ENCODE measurements at regions not wholly inside any gene's neighbourhood (a gene's known extent, or its start where the extent isn't known, plus 50 kb on each side); places are given as distances from the start of the nearest gene placed in this dataset.
"Not testable (repeated sequence)": the region's sequence is repeated elsewhere in the genome, so short reads cannot be mapped to it uniquely, and the experiment has no call there.

DNA sequence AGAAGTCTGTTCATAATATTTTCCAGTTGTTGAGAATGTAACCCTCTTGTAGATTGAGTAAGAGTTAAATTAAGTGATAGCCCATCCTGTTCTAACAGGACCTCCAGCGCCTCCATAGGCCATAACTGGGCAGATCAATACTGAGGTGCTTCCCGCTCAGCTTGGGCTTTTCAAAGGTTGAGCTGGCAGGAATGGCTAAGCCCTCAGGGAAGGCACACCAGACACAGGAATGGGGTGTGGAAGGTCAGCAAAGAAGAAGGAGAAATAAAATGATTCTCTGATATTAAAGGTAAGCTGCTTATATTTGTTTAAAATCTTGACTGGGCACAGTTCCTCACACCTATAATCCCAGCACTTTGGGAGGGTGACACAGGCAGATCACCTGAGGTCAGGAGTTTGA lies 737.8 kb upstream of the TPTE start:
- not testable (repeated sequence) for TF ChIP-seq SUZ12 (IDR thresholded peaks at IDR 0.05; ENCODE audit: extremely low read depth, insufficient read depth, insufficient read length); ZNF274 (IDR thresholded peaks at IDR 0.05; ENCODE audit: low read depth, low read length); YY1 (IDR thresholded peaks at IDR 0.05; ENCODE audit: insufficient read depth, insufficient read length)
